Stimulated activated CD4-positive, alpha-beta T cell treated with anti-CD3 and anti-CD28 coated beads, TNF-alpha, amount 100 ng/mL, for 24 hours (primary cell): ENCODE measurements at regions not wholly inside any gene's neighbourhood (a gene's known extent, or its start where the extent isn't known, plus 50 kb on each side); places are given as distances from the start of the nearest gene placed in this dataset.

Source experiments
- DNase-seq, 3 experiments: peaks; one replicate each; pipeline ENCODE4 v3.0.0-alpha.2; 2020; ENCODE audit warnings: low read depth in 3 of 3

DNA sequence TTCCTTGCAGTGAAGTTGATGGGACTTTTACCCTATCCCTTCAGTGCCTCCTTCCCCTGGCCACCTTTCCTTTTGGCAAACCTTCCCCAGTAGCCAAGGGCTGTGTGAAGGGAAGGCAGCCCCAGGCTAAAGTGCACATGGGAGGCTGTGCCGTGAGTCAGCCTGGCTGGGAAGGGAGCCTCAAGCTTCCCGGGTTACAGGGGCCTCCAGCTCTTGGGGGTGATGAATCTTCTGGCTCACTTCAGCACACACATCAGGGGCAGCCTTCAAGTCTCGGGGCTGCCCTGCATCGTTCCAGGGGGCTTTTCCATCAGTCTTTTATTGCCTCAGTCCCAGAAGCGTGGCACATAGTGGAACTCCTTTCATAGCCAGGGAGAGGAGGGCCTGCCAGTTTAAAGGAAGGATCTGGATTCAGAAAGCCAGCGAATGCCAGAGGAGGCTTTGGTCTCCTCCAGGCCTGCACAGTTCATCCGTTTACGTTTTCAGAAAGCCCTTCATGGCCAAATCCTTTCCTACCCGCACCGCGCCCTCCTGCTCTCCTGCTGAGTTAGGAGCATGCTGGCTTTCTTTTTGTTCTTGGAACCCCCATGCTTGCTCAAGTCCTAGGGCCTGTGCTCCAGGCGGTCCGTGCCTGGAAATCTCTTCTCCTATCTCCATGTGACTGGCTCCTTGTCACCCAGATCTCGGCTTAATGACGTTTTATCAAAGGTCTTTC is 134.8 kb upstream of the KLF4 start:
- no peak for DNase-seq

- no peak for DNase-seq
Measured at GRCh38 chr9:107621436-107621835, 131.9 kb upstream of the KLF4 start.

DNA sequence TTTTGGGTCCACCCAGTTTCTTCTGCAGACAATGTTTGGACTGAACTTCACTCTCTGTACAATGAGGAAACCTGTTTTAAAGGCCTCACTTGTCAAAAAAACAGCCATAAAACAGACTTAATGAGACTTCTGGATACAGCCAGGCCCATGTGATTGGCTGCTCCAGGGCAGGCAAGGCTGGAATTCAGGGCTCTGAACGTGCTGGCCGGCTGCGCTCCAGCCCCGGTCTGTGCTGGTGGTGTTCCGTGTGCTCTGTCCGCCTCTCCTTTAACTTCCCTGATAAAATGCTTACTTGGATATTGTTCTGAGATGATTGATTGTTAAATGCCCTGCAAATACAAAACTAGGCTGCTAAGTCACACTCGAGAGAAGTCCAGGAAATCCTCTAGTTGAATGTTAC is 131.2 kb upstream of the KLF4 start:
- no peak for DNase-seq

- no peak for DNase-seq
Measured at GRCh38 chr9:107620236-107620635, 130.7 kb upstream of the KLF4 start.

GRCh38 chr9:107615321-107615720 is 125.8 kb upstream of the KLF4 start:
- no peak for DNase-seq

GRCh38 chr9:107614765-107615164 is 125.2 kb upstream of the KLF4 start:
- no peak for DNase-seq

DNA sequence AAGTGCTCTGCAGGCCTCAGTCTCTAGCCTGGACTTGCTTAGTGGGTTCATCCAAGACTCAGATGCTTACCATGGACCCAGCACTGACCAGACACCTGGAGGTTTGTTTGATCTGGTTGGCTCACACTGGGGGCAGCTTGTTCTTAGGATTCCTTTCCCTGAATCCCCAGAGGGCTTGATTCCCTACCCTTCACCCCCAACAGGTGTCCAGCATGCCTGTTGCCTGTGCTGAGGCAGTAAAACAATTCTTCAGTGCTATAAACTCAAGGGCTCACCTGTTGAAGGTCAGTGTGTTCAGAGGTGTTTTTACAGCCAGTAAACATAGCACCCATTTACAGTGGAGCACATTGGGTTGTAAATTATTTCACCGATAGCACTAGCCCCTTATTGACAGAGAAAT is 123.8 kb upstream of the KLF4 start:
- no peak for DNase-seq

GRCh38 chr9:107612136-107612535 is 122.6 kb upstream of the KLF4 start:
- DNase-seq, result no peak

- DNase-seq, result no peak
Measured at GRCh38 chr9:107609547-107609946, 120.0 kb upstream of the KLF4 start.

DNA sequence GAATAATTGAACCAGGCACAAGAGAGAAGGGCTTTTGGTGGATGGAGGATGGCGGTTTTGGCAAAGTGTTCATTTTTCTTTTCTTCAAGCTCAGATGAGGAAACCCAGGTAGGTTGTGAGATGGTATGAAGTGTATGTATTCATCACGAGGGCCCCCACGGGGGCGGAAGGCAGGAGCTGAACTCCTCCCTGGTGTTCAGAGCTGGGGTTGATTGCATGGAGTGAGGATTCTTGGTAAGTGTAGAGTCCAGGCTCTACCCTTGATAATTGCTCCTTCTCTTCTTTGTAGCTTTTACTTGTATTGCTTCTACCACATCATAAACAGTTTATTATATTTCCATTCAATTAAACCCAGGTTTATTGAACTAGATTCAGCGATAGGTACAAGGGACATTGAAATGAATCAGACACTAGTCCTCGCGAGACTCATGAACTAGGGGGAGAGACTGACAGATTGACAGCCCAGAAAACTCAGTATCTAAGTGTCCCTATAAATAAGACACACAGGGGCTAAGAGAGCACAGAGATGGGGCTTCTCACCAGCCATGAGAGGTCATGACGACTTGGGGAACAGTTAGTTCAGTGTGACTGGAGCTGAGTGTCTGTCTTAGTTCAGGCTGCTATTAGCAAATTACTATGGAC is 116.7 kb upstream of the KLF4 start:
- no peak for DNase-seq

DNA sequence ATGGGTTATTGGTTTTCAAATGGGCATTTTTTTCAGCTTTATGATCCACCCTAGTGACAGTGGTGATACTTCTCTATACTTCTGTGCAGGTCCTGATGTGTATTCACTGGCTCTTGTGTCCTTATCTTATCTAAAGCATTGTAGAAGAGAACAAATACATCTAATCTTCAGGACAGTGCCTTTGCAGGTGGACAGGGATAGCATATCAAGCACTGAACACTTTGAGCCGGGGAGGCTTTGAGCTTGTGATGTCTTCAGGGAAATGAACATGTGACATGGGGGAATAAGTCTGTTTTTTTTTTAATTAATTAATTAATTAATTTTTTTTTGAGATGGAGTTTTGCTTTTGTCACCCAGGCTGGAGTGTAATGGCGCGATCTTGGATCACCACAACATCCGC is 115.5 kb upstream of the KLF4 start:
- no peak for DNase-seq

GRCh38 chr9:107603281-107603680 is 113.7 kb upstream of the KLF4 start:
- no peak for DNase-seq

- no peak for DNase-seq
Measured at GRCh38 chr9:107600060-107600573, 110.5 kb upstream of the KLF4 start.

DNA sequence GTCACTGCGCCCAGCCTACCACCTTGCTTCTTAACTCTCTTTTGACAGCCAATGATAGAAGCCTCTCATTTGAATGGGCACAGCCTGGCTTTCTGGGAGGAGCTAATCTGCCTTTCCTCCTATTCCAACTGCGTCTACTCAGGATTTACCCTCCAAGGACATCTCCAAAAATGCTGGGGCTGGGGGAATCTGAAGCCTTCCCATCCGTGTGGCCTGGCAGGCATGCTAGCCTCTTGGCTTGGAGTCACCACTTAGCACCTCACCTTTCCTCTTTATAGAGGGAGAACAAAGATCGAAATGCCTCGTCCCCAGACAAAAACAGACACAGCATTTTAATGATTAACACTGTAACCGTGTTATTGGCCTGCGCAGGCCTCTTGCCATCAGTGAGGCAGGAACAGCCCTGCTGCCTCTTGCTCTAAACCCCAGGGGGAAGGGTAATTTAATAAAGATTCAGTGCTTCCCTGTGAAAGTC is 108.2 kb upstream of the KLF4 start:
- DNase-seq, result no peak

DNA sequence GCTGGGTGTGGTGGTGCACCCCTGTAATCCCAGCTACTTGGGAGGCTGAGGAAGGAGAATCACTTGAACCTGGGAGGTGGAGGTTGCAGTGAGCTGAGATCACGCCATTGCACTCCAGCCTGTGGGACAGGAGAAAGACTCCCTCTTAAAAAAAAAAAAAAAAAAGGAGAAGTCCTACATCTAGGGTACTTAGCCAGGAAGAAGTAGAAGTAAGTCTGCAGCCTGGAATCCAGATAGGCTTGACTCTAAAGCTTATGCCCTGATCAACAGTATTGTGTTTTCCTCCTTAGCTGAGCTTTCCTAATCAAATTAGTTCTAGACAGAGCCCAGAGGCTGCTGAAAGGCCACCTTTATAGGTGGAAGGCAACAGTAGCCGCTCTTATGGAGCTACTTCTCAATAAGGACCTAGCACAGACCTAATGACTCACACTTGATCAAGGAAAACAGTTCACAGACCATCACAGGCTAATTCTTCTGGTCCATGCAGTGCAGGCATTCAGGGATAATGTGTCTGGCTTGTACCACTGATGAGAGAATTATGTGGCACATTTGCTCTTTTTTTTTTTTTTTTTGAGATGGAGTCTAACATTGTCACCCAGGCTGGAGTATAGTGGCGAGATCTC is 105.5 kb upstream of the KLF4 start:
- no peak for DNase-seq

GRCh38 chr9:107593224-107593870 is 103.8 kb upstream of the KLF4 start:
- no peak for DNase-seq

DNA sequence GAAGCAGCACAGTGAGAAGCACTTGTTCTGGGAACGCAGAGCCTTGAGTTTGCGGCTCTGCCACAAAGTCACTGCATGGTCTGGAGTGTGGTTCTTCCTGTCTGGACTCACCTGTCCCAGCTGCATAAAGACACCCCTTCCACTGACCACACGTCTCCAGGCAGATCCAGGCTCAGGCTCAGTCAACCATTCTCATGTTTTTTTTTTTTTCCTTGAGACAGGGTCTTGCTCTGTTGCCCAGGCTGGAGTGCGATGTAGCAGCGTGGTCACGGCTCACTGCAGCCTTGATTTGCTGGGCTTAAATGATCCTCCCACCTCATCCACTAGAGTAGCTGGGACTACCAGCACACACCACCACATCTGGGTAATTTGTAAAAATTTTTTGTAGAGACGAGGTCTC is 102.9 kb upstream of the KLF4 start:
- no peak for DNase-seq

GRCh38 chr9:107591781-107592180 is 102.2 kb upstream of the KLF4 start:
- no peak for DNase-seq

DNA sequence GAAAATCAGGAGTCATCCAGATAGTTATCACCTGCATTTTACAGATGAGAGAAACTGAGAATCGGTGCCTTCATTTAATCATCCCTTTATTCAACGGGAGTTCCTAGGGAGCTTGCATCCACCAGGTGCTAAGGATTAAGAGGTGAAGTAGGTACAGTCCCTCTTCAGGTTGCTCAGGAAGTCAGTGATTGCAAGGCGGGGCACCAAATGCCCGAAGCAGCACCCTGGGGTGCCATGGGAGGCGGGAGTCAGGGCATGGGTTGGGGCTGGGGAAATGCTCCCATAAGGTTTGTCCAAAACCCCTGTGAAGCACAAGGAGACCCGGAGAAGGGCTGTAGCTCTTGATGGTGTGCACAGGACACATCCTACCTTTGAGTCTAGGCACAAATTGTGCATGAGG is 98.8 kb upstream of the KLF4 start:
- no peak for DNase-seq

GRCh38 chr9:107587191-107587963 is 97.8 kb upstream of the KLF4 start:
- no peak for DNase-seq

DNA sequence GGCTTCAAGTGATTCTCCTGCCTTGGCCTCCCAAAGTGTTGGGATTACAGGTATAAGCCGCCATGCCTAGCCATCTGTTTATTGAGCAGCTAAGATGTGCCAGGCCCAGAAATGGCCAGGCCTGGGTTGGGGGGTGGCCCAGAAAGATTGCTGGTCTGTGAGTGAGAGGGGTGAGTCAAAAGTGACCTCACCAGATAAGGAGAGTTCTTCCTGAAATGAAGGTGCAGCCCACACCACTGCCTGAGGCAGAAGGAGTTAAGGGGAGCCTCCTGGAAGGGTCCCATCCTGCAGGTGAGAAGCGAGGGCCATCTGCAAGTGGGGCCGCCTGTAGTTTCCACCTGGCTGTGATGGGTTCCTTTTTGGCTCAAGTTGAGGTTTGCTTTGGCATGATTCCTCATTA is 96.9 kb upstream of the KLF4 start:
- no peak for DNase-seq

GRCh38 chr9:107585465-107585864 is 95.9 kb upstream of the KLF4 start:
- DNase-seq, result no peak
